ENCODE measurements at regions not wholly inside any gene's neighbourhood (a gene's known extent, or its start where the extent isn't known, plus 50 kb on each side); places are given as distances from the start of the nearest gene placed in this dataset.
"Not testable (repeated sequence)": the region's sequence is repeated elsewhere in the genome, so short reads cannot be mapped to it uniquely, and the experiment has no call there.

DNA sequence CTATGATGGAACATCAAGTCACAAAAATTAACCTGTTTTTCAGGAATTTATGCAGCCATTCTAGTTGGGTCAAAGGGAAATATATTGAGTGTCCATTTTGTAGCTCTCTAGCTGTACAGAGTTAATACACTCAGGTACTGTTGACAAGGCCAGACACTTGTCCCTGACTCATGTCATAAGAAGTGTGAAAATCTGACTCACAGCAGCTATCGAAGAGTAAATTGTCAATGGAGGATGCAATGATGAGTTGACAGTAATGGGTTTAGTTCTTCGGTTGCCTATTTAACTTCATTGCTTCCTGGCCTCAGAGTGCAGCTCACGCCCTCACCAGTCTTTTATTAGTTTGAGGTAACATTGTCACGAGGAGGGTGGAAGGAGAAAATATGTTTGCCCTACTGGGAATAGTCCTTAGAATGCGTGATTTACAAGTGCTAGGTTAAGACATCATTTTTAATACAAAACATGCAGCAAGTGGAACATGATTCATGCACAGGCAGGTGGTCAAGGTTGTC lies 255.1 kb downstream of the XPNPEP1 start:
- Histone ChIP-seq H3K27ac (no peak overlapping the region), H3K36me3 (no peaks in the 10 kb centered on the region), H3K4me3 (no peak overlapping the region), H3K27me3 (no peaks in the 10 kb centered on the region), H3K4me1 (no peaks in the 10 kb centered on the region), H3K9me3 (peaks cover 0 to 8% (median 0%) of the 10 kb centered on the region in 4 donors)
- ATAC-seq (ENCODE audit: low FRiP score in 2 of 2) = no peak
- TF ChIP-seq, protein P1, sequence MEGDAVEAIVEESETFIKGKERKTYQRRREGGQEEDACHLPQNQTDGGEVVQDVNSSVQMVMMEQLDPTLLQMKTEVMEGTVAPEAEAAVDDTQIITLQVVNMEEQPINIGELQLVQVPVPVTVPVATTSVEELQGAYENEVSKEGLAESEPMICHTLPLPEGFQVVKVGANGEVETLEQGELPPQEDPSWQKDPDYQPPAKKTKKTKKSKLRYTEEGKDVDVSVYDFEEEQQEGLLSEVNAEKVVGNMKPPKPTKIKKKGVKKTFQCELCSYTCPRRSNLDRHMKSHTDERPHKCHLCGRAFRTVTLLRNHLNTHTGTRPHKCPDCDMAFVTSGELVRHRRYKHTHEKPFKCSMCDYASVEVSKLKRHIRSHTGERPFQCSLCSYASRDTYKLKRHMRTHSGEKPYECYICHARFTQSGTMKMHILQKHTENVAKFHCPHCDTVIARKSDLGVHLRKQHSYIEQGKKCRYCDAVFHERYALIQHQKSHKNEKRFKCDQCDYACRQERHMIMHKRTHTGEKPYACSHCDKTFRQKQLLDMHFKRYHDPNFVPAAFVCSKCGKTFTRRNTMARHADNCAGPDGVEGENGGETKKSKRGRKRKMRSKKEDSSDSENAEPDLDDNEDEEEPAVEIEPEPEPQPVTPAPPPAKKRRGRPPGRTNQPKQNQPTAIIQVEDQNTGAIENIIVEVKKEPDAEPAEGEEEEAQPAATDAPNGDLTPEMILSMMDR (IDR thresholded peaks at IDR 0.05) = no peak
- no peak for TF ChIP-seq POLR2AphosphoS5 (IDR thresholded peaks at IDR 0.05)
- no peak for TF ChIP-seq EP300 (IDR thresholded peaks at IDR 0.05)
- no peak for TF ChIP-seq POLR2A (IDR thresholded peaks at IDR 0.05)
- 72 to 78% methylated on average over 5 of the region's 5 CpGs for WGBS, 2 donors
- no peak for DNase-seq

DNA sequence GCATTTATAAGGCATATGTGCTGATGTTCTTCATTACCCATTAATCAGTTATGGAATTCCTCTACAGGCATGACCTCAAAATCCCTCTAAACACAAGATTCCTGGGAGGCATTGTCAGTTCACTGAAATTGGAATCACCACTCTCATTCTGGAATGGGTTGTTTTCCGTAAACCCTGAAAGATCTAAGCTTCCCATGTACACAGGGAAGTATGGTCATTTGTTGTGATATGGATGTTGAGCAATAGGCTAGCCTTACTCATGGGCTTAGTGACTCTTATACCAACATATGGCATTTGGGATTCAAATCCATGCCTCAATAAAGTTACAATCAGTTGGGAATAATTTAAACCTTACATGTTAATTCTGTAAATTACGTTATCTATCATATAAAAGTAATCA lies 258.0 kb downstream of the XPNPEP1 start:
- ATAC-seq (ENCODE audit: low FRiP score in 2 of 2) = no peak
- Histone ChIP-seq H3K4me3 (no peak overlapping the region), H3K27me3 (no peaks in the 10 kb centered on the region), H3K36me3 (no peaks in the 10 kb centered on the region), H3K27ac (no peak overlapping the region), H3K4me1 (no peaks in the 10 kb centered on the region), H3K9me3 (peaks cover 0 to 12% (median 0%) of the 10 kb centered on the region in 4 donors)
- WGBS, 2 donors = 89 to 90% methylated on average over 2 of the region's 2 CpGs
- no peak for DNase-seq
- TF ChIP-seq POLR2A (IDR thresholded peaks at IDR 0.05) (no peak), POLR2AphosphoS5 (IDR thresholded peaks at IDR 0.05) (no peak)
- TF ChIP-seq, protein P1 (IDR thresholded peaks at IDR 0.05) = no peak

DNA sequence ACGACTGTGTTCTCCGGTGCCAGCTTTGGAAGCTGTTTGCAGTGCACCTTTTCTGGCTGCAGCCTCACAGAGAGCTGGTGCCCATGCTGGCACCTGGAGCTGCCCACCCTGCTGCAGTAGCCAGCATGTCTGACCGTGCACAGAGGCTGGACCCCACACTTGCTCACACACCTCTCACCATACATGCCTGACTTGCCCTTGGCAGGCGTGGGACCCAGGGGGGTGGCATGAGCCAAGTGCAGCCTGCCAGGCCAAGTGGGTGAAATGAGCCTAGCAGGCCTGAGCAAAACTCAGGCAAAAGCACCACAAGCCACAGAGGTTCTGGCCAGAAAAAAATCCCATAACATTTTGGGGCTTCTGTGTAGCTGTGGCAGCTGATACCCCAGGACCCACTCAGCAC lies 258.8 kb downstream of the XPNPEP1 start:
- no peak for ATAC-seq (ENCODE audit: low FRiP score in 2 of 2)
- Histone ChIP-seq H3K27me3 (no peaks in the 10 kb centered on the region), H3K4me3 (no peak overlapping the region), H3K4me1 (no peaks in the 10 kb centered on the region), H3K27ac (no peak overlapping the region), H3K36me3 (no peaks in the 10 kb centered on the region), H3K9me3 (peaks cover 0 to 12% (median 0%) of the 10 kb centered on the region in 4 donors)
- no peak for TF ChIP-seq EP300 (IDR thresholded peaks at IDR 0.05)
- TF ChIP-seq POLR2A (IDR thresholded peaks at IDR 0.05) = no peak
- TF ChIP-seq POLR2AphosphoS5 (IDR thresholded peaks at IDR 0.05) = no peak
- TF ChIP-seq, protein P1 (IDR thresholded peaks at IDR 0.05) = no peak
- peak in 1 of 2 donors; percentile 17 for DNase-seq
- 86 to 88% methylated on average over 4 of the region's 4 CpGs for WGBS, 2 donors

DNA sequence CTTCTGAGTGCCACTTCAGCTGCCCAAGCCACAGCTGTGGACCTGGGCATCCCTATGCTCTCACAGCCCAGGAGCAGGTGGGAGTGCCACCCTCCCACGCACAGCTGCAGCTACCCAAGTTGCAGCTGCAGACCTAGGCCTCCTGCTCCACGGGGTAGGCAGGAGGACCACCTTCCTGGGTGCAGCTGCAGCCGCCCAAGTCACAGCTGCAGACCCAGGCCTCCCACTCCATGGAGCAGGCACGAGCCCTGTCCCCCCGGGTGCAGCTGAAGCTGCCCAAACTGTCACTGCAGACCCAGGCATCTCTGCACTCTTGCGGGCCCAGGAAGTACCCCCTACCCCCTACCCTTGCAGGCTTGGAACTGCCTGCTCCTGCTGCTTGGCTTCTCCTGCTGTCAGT lies 260.2 kb downstream of the XPNPEP1 start:
- TF ChIP-seq, protein P1 (IDR thresholded peaks at IDR 0.05) = no peak
- peak in 1 of 2 donors; percentile 14 for ATAC-seq (ENCODE audit: low FRiP score in 2 of 2)

DNA sequence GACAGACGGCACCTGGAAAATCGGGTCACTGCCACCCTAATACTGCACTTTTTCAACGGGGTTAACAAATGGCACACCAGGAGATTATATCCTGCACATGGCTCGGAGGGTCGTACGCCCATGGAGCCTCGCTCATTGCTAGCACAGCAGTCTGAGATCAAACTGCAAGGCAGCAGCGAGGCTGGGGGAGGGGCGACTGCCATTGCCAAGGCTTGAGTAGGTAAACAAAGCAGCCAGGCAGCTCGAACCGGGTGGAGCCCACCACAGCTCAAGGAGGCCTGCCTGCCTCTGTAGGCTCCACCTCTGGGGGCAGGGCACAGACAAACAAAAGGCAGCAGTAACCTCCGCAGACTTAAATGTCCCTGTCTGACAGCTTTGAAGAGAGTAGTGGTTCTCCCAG lies 270.7 kb downstream of the XPNPEP1 start:
- not testable (repeated sequence) for H3K36me3 ChIP-seq; H3K27ac ChIP-seq; ATAC-seq (ENCODE audit: low FRiP score in 2 of 2); H3K9me3 ChIP-seq; H3K4me1 ChIP-seq; H3K27me3 ChIP-seq; H3K4me3 ChIP-seq
- peak in 1 of 2 donors; percentile 34 for DNase-seq
- 77 to 84% methylated on average over 4 to 12 of the region's 12 CpGs for WGBS, 2 donors

More for the DNA sequence above, 260.2 kb downstream of the XPNPEP1 start:
- Histone ChIP-seq H3K9me3 (peaks cover 0 to 12% (median 0%) of the 10 kb centered on the region in 4 donors), H3K27ac (no peak overlapping the region), H3K27me3 (no peaks in the 10 kb centered on the region), H3K4me3 (no peak overlapping the region), H3K36me3 (no peaks in the 10 kb centered on the region), H3K4me1 (no peaks in the 10 kb centered on the region)
- DNase-seq = peak in 1 of 2 donors; percentile 50
- WGBS, 2 donors = 91% methylated on average over 5 of the region's 6 CpGs; no CpG with 5 or more reads in 1 of the 2 donors

Data from upper lobe of left lung (tissue), 6 donors.